ENCODE measurements at regions not wholly inside any gene's neighbourhood (a gene's known extent, or its start where the extent isn't known, plus 50 kb on each side); places are given as distances from the start of the nearest gene placed in this dataset.

- Histone ChIP-seq H3K9ac (ENCODE audit: low read length) (no peak overlapping the region), H3K27ac (ENCODE audit: low read depth, low read length) (no peak overlapping the region), H3K9me2 (ENCODE audit: insufficient read depth) (no peaks in the 10 kb centered on the region), H2AFZ (ENCODE audit: low read depth, low read length, poor library complexity, severe bottlenecking) (no peak overlapping the region), H3K4me3 (replicated peaks in 1 of 2; ENCODE audit: low read depth in 1 of 2, low read length in 2 of 2) (no peak overlapping the region), H4K20me1 (ENCODE audit: insufficient read depth) (no peaks in the 10 kb centered on the region), H3K79me2 (ENCODE audit: insufficient read depth, low read length) (no peaks in the 10 kb centered on the region), H3K36me3 (ENCODE audit: control insufficient read depth in 1 of 2, insufficient read depth in 2 of 2, low read length in 2 of 2) (no peaks in the 10 kb centered on the region), H3K27me3 (ENCODE audit: insufficient read depth, low read length) (no peaks in the 10 kb centered on the region), H3K4me2 (ENCODE audit: low read length) (no peak overlapping the region), H3K4me1 (ENCODE audit: control insufficient read depth in 1 of 2, insufficient read depth in 2 of 2, low read length in 2 of 2) (no peaks in the 10 kb centered on the region), H3K9me3 (ENCODE audit: control insufficient read depth in 1 of 2, insufficient read depth in 1 of 2, low read depth in 1 of 2, low read length in 2 of 2) (no peaks in the 10 kb centered on the region; a peak in 1 of 4 replicates)
- ATAC-seq: no peak
- RAD21 ChIA-PET (ENCODE audit: low non-redundant PET in 1 of 2, low total read pairs in 2 of 2, uncharacterized antibody in 2 of 2, unreplicated experiment in 2 of 2): no interaction called here
- no peak for TF ChIP-seq POLR2A (IDR thresholded peaks at IDR 0.05; ENCODE audit: borderline replicate concordance, extremely low read depth, insufficient read depth, insufficient read length)
- TF ChIP-seq SRF (IDR thresholded peaks at IDR 0.05; ENCODE audit: low read depth): no peak
- TF ChIP-seq FOSL1 (IDR thresholded peaks at IDR 0.05; ENCODE audit: low read depth): no peak
- no peak for TF ChIP-seq EZH2phosphoT487 (IDR thresholded peaks at IDR 0.05; ENCODE audit: borderline replicate concordance)
- intact Hi-C loops (cut with micrococcal nuclease): no loop called here
- BruUV-seq (replicated peaks): no TSS peak
- CTCF ChIA-PET: no interaction called here
- POLR2A ChIA-PET: no interaction called here
- no peak for DNase-seq (ENCODE audit: low read depth, low spot score)
Observed at GRCh38 chr7:9937944-9938631, 1035.6 kb upstream of the PHF14 start.

- Histone ChIP-seq H3K27me3 (ENCODE audit: insufficient read depth, low read length) (no peaks in the 10 kb centered on the region), H2AFZ (ENCODE audit: low read depth, low read length, poor library complexity, severe bottlenecking) (no peak overlapping the region), H4K20me1 (ENCODE audit: insufficient read depth) (no peaks in the 10 kb centered on the region), H3K4me2 (ENCODE audit: low read length) (no peak overlapping the region), H3K4me3 (replicated peaks in 1 of 2; ENCODE audit: low read depth in 1 of 2, low read length in 2 of 2) (no peak overlapping the region), H3K9me2 (ENCODE audit: insufficient read depth) (no peaks in the 10 kb centered on the region), H3K27ac (ENCODE audit: low read depth, low read length) (no peak overlapping the region), H3K4me1 (ENCODE audit: control insufficient read depth in 1 of 2, insufficient read depth in 2 of 2, low read length in 2 of 2) (no peaks in the 10 kb centered on the region), H3K79me2 (ENCODE audit: insufficient read depth, low read length) (no peaks in the 10 kb centered on the region), H3K9ac (ENCODE audit: low read length) (no peak overlapping the region), H3K9me3 (ENCODE audit: control insufficient read depth in 1 of 2, insufficient read depth in 1 of 2, low read depth in 1 of 2, low read length in 2 of 2) (peaks cover 3 to 4% of the 10 kb centered on the region in 2 experiments; a peak in 2 of 4 replicates), H3K36me3 (ENCODE audit: control insufficient read depth in 1 of 2, insufficient read depth in 2 of 2, low read length in 2 of 2) (no peaks in the 10 kb centered on the region)
- ChIA-PET RAD21 (ENCODE audit: low non-redundant PET in 1 of 2, low total read pairs in 2 of 2, uncharacterized antibody in 2 of 2, unreplicated experiment in 2 of 2) (no interaction called here), CTCF (no interaction called here), POLR2A (no interaction called here)
- intact Hi-C loops (cut with micrococcal nuclease): no loop called here
- BruUV-seq (replicated peaks): no TSS peak
- no peak for TF ChIP-seq ATF3 (IDR thresholded peaks at IDR 0.05)
- TF ChIP-seq CEBPB (IDR thresholded peaks at IDR 0.05; ENCODE audit: low read depth): no peak
- no peak for TF ChIP-seq JUND (IDR thresholded peaks at IDR 0.05)
- TF ChIP-seq CTCF (IDR thresholded peaks at IDR 0.05 in 2 of 3, conservative IDR thresholded peaks at IDR 0.05 in 1 of 3; ENCODE audit: borderline replicate concordance in 1 of 3, insufficient read depth in 1 of 3, low read depth in 2 of 3, low read length in 2 of 3): no peak
- TF ChIP-seq FOSL1 (IDR thresholded peaks at IDR 0.05; ENCODE audit: low read depth): no peak
- TF ChIP-seq ZNF274 (IDR thresholded peaks at IDR 0.05; ENCODE audit: low read depth, low read length): no peak
- no peak for TF ChIP-seq POLR2A (IDR thresholded peaks at IDR 0.05; ENCODE audit: borderline replicate concordance, extremely low read depth, insufficient read depth, insufficient read length)
- no peak for TF ChIP-seq ELF1 (IDR thresholded peaks at IDR 0.05; ENCODE audit: borderline replicate concordance, low read depth)
- no peak for TF ChIP-seq TCF7L2 (IDR thresholded peaks at IDR 0.05; ENCODE audit: borderline replicate concordance, extremely low read depth, insufficient read depth, insufficient read length)
- no peak for TF ChIP-seq RAD21 (IDR thresholded peaks at IDR 0.05; ENCODE audit: low read depth)
- no peak for TF ChIP-seq ZFX (IDR thresholded peaks at IDR 0.05)
- no peak for TF ChIP-seq EGR1 (IDR thresholded peaks at IDR 0.05; ENCODE audit: low read depth)
- no peak for TF ChIP-seq SRF (IDR thresholded peaks at IDR 0.05; ENCODE audit: low read depth)
- ATAC-seq (no peak), DNase-seq (ENCODE audit: low read depth, low spot score) (no peak)
Observed at GRCh38 chr7:9939176-9939575, 1034.5 kb upstream of the PHF14 start.
